K562 (cell line): ENCODE measurements at regions not wholly inside any gene's neighbourhood (a gene's known extent, or its start where the extent isn't known, plus 50 kb on each side); places are given as distances from the start of the nearest gene placed in this dataset.

ENCODE experiments used
- EZH2 ChIP-seq: IDR thresholded peaks from 2 replicates; pipeline ENCODE4 v1.6.1; 2012; ENCODE audit warnings: low read depth, mild to moderate bottlenecking, inconsistent platforms, low read length, borderline replicate concordance
- FOXM1 ChIP-seq, 2 experiments: fragments of 450-650 bp in 1 of 2; sonication (generic) in 1 of 2; formaldehyde crosslinking in 1 of 2; IDR thresholded peaks; 2 replicates each; pipeline versions ENCODE4 v1.6.1 to v1.9.0; 2017 to 2022; ENCODE audit warnings: low read depth in 2 of 2, mild to moderate bottlenecking in 2 of 2, missing genetic modification reagents in 1 of 2, moderate library complexity in 1 of 2
- JUN ChIP-seq, 2 experiments: sonication (generic) in 1 of 2; formaldehyde crosslinking in 1 of 2; IDR thresholded peaks; 2 replicates each; pipeline versions ENCODE4 v1.6.1 to v1.8.0; 2012 to 2022; ENCODE audit warnings: borderline replicate concordance in 2 of 2, mild to moderate bottlenecking in 2 of 2, improper control_type of control experiment in 1 of 2, low read depth in 1 of 2, low read length in 1 of 2, missing genetic modification reagents in 1 of 2
- MCM2 ChIP-seq: fragments of 450-650 bp; IDR thresholded peaks from 2 replicates; pipeline ENCODE4 v1.6.1; 2017; ENCODE audit warnings: low read depth, mild to moderate bottlenecking
- MTA3 ChIP-seq: fragments of 450-650 bp; formaldehyde crosslinking; IDR thresholded peaks from 2 replicates; pipeline ENCODE4 v1.6.1; 2017; ENCODE audit warnings: mild to moderate bottlenecking, borderline replicate concordance
- NCOA6 ChIP-seq: fragments of 450-650 bp; IDR thresholded peaks from 2 replicates; pipeline ENCODE4 v1.6.1; 2017; ENCODE audit warnings: mild to moderate bottlenecking
- POLR2A ChIP-seq: fragments of 450-650 bp; conservative IDR thresholded peaks from 2 replicates; pipeline ENCODE4 v1.6.1; 2016
- TEAD4 ChIP-seq, 2 experiments: sonication (generic) in 1 of 2; formaldehyde crosslinking in 1 of 2; IDR thresholded peaks; 2 replicates each; pipeline versions ENCODE4 v1.6.1 to v1.8.0; 2012 to 2022; ENCODE audit warnings: borderline replicate concordance in 1 of 2, inconsistent platforms in 1 of 2, low read length in 1 of 2, mild to moderate bottlenecking in 1 of 2, missing genetic modification reagents in 1 of 2
- ZHX1 ChIP-seq: fragments of 150-350 bp; conservative IDR thresholded peaks from 2 replicates; pipeline ENCODE4 v1.6.1; 2014; ENCODE audit warnings: low read length

- TF ChIP-seq ZHX1, result no peak
- no peak for TF ChIP-seq MCM2
- TF ChIP-seq TEAD4 (IDR thresholded peaks at IDR 0.05; ENCODE audit: low read length), result no peak
- TF ChIP-seq TEAD4 (CRISPR knock-in tag; IDR thresholded peaks at IDR 0.05; ENCODE audit: borderline replicate concordance), result no peak
- no peak for TF ChIP-seq NCOA6
- TF ChIP-seq JUN (IDR thresholded peaks at IDR 0.05; ENCODE audit: borderline replicate concordance, low read depth, low read length), result no peak
- no peak for TF ChIP-seq JUN (CRISPR knock-in tag; IDR thresholded peaks at IDR 0.05; ENCODE audit: borderline replicate concordance)
- TF ChIP-seq FOXM1 (IDR thresholded peaks at IDR 0.05; ENCODE audit: low read depth), result no peak
- TF ChIP-seq FOXM1 (CRISPR knock-in tag; IDR thresholded peaks at IDR 0.05; ENCODE audit: low read depth), result no peak
- no peak for TF ChIP-seq MTA3
- TF ChIP-seq EZH2, result no peak
- TF ChIP-seq POLR2A, result no peak
Measured at GRCh38 chr3:19598870-19599269, 335.1 kb downstream of the EFHB start.
